Spinal cord (tissue), 9 donors: ENCODE measurements at regions not wholly inside any gene's neighbourhood (a gene's known extent, or its start where the extent isn't known, plus 50 kb on each side); places are given as distances from the start of the nearest gene placed in this dataset.

Experiments
- DNase-seq, 6 donors: peaks; one replicate each; pipeline versions ENCODE4 v3.0.0 to v3.0.0-alpha.2; 2013 to 2015; ENCODE audit warnings: low spot score in 6 of 6, low read depth in 4 of 6
- H3K27ac ChIP-seq: one replicate; pipeline ENCODE4 v1.5.1; 2013; ENCODE audit warnings: low read depth, low read length, control low read depth
- H3K27me3 ChIP-seq: one replicate; pipeline ENCODE4 v1.6.1; 2013; ENCODE audit warnings: low read length; ENCODE audit not compliant: control insufficient read depth, insufficient read depth
- H3K36me3 ChIP-seq: one replicate; pipeline ENCODE4 v1.6.1; 2013; ENCODE audit warnings: low read length; ENCODE audit not compliant: control insufficient read depth, insufficient read depth
- H3K4me1 ChIP-seq: one replicate; pipeline ENCODE4 v1.6.1; 2013; ENCODE audit warnings: low read length; ENCODE audit not compliant: control insufficient read depth, insufficient read depth
- H3K4me3 ChIP-seq: one replicate; pipeline ENCODE4 v1.5.1; 2013; ENCODE audit warnings: low read depth, low read length, control low read depth
- H3K9me3 ChIP-seq: one replicate; pipeline ENCODE4 v1.6.1; 2013; ENCODE audit warnings: low read length; ENCODE audit not compliant: control insufficient read depth, insufficient read depth
- WGBS: methylation state at CpG from one replicate; pipeline ENCODE4 v1.1.5; 2013; ENCODE audit warnings: missing lambda C conversion rate; ENCODE audit not compliant: insufficient coverage; 5-methylcytosine and 5-hydroxymethylcytosine counted together
- donor health status: healthy.

DNA sequence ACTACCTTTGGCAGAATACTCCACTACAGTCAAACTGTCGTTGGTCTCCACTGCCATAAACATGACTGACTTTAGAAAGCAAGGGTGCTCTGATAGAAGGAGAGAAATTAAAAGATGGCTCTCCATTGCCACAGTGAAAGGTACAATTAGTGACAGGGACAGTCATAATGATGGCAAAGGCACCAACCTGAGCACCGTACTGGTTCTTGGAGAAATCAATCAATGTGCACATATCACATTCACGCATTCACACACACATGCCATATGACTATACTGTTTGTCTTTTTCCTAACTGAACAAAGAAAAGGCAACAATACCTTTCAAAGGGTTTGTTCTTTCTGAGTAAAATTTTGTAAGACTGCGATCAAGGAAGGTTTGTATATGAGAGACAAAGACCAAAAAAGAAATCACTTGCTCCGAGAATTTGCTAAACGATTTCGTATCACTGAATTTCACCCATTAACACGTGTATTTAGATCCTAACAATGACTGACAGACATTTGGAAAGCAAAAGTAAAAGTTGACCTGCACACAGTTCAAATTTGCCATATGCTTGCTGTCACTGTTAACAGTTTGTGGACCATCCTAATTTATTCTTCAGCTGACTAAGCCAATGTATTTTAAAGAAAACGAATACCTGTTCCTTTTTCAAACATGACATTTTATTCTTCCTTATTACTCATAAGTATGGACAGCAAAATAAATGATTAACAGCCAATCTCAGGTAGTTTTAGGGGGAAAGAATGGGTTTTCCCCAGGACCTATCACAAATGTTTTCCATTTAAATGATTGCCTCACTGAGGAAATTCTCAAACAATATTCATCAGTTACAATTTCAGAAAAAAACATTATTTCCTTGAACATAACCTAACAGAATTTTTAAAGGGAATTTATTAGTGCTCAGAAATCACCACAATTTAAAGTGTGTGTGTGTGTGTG is 644.4 kb downstream of the ZEB2 start:
- DNase-seq = peak in 1 of 6 donors; percentile 16
- 68% methylated on average over 2 of the region's 9 CpGs for WGBS
- no peak overlapping the region for H3K4me3 ChIP-seq
- no peaks in the 10 kb centered on the region for H3K27me3 ChIP-seq
- H3K27ac ChIP-seq = no peak overlapping the region
- H3K9me3 ChIP-seq = peaks cover 3% of the 10 kb centered on the region
- H3K4me1 ChIP-seq = no peaks in the 10 kb centered on the region
- no peaks in the 10 kb centered on the region for H3K36me3 ChIP-seq

DNA sequence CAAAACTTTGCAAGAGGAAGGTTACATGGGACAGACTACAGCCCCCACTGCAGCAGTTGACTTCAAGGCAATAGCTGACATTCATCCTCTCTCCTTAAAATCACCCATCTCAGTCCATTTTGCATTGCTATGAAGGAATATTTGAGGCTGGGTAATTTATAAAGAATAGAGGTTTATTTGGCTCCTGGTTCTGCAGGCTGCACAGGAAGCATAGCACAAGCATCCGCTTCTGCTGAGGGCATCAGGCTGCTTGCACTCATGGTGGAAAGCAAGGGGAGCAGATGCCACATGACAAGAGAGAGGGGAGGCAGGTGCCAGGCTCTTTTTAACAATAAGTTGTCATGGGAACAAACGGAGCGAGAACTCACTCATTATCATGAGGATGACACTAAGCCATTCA is 646.0 kb downstream of the ZEB2 start:
- H3K4me3 ChIP-seq = no peak overlapping the region
- peaks cover 5% of the 10 kb centered on the region for H3K9me3 ChIP-seq
- H3K27me3 ChIP-seq = no peaks in the 10 kb centered on the region
- no peaks in the 10 kb centered on the region for H3K4me1 ChIP-seq
- H3K36me3 ChIP-seq = no peaks in the 10 kb centered on the region
- WGBS = 100% methylated on average over 1 of the region's 3 CpGs
- no peak overlapping the region for H3K27ac ChIP-seq
- DNase-seq = no peak

DNA sequence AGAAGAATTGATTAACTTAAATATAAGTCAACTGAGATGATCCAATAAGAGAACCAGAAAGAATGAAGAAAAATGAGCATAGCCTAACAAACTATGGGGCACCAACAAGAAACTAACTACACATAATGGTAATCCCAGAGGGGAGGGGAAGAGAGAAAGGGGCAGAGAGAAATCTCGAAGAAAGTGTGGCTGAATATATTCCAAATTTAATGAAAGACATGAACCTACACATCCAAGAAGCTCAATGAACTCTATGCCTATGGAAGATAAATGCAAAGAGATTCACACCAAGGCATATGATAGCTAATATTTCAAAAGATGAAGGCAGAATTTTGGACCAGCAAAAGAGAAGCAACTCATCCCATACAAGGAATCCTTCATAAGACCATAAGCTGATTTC is 649.2 kb downstream of the ZEB2 start:
- peaks cover 7% of the 10 kb centered on the region for H3K9me3 ChIP-seq
- DNase-seq = no peak
- H3K27ac ChIP-seq = no peak overlapping the region
- H3K27me3 ChIP-seq = no peaks in the 10 kb centered on the region
- H3K4me3 ChIP-seq = no peak overlapping the region
- no peaks in the 10 kb centered on the region for H3K36me3 ChIP-seq
- WGBS = no CpG with 5 or more reads among the region's 1 CpG
- H3K4me1 ChIP-seq = no peaks in the 10 kb centered on the region

DNA sequence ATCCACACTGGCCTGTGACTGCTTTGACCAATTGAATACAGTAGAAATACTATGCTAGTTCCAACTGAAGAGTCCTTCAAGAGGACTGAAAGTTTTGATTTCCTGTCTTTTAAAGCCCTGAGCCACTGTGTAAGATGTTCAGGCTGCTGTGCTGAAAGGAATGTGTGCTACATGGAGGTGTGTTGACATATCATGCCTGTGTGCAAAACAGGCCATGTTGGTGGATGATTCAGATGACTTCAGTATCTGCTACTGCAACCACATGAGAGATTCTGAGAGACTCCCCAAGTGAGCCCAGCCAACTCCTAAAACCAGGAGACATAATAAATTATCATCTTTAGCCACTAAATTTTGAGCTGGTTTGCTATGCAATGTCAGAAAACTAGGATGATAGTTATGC is 662.9 kb downstream of the ZEB2 start:
- no peak overlapping the region for H3K4me3 ChIP-seq
- H3K27me3 ChIP-seq = no peaks in the 10 kb centered on the region
- no peaks in the 10 kb centered on the region for H3K9me3 ChIP-seq
- DNase-seq = no peak
- no peaks in the 10 kb centered on the region for H3K36me3 ChIP-seq
- H3K27ac ChIP-seq = no peak overlapping the region
- H3K4me1 ChIP-seq = no peaks in the 10 kb centered on the region

- DNase-seq = peak in 1 of 6 donors; percentile 37
- Histone ChIP-seq H3K27me3 (no peaks in the 10 kb centered on the region), H3K36me3 (no peaks in the 10 kb centered on the region), H3K4me1 (no peaks in the 10 kb centered on the region), H3K27ac (no peak overlapping the region), H3K4me3 (no peak overlapping the region), H3K9me3 (no peaks in the 10 kb centered on the region)
- WGBS = 11% methylated on average over 3 of the region's 4 CpGs
Observed at GRCh38 chr2:143852759-143853158, 667.2 kb downstream of the ZEB2 start.

GRCh38 chr2:143850084-143850483 is 669.8 kb downstream of the ZEB2 start:
- no peaks in the 10 kb centered on the region for H3K27me3 ChIP-seq
- H3K4me3 ChIP-seq = no peak overlapping the region
- H3K4me1 ChIP-seq = no peaks in the 10 kb centered on the region
- no peaks in the 10 kb centered on the region for H3K9me3 ChIP-seq
- 100% methylated on average over 1 of the region's 3 CpGs for WGBS
- DNase-seq = no peak
- H3K36me3 ChIP-seq = no peaks in the 10 kb centered on the region
- no peak overlapping the region for H3K27ac ChIP-seq

DNA sequence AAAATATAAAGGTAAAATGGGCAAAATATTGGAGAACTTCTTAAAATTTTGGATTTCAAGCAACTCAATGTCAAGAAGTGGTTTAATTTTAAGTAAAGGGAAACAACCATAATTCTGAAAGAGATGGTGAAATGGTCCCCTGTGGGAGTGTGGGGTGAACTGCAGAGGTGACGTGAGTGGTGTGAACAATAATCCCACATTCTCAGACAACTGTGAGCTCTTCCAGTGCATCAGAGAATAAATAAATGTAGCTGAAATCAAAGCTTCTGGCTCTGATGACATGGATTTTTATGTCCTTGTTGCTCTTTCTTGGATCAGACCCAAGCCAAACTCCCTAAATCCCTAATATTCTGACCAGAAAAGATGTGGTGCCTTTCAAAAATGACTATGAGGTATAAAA is 672.7 kb downstream of the ZEB2 start:
- Histone ChIP-seq H3K27ac (no peak overlapping the region), H3K36me3 (no peaks in the 10 kb centered on the region), H3K4me1 (no peaks in the 10 kb centered on the region), H3K9me3 (no peaks in the 10 kb centered on the region), H3K4me3 (no peak overlapping the region), H3K27me3 (no peaks in the 10 kb centered on the region)
- no peak for DNase-seq
- no CpG with 5 or more reads among the region's 1 CpG for WGBS

GRCh38 chr2:143844986-143845385 is 674.9 kb downstream of the ZEB2 start:
- no peaks in the 10 kb centered on the region for H3K36me3 ChIP-seq
- no peak overlapping the region for H3K4me3 ChIP-seq
- no peaks in the 10 kb centered on the region for H3K27me3 ChIP-seq
- no peak overlapping the region for H3K27ac ChIP-seq
- H3K4me1 ChIP-seq = no peaks in the 10 kb centered on the region
- no peaks in the 10 kb centered on the region for H3K9me3 ChIP-seq
- 85% methylated on average over 3 of the region's 6 CpGs for WGBS
- DNase-seq = no peak

GRCh38 chr2:143843686-143844085 is 676.2 kb downstream of the ZEB2 start:
- no peak overlapping the region for H3K27ac ChIP-seq
- no peaks in the 10 kb centered on the region for H3K9me3 ChIP-seq
- H3K4me1 ChIP-seq = no peaks in the 10 kb centered on the region
- DNase-seq = no peak
- no peak overlapping the region for H3K4me3 ChIP-seq
- H3K36me3 ChIP-seq = no peaks in the 10 kb centered on the region
- no peaks in the 10 kb centered on the region for H3K27me3 ChIP-seq
- WGBS = 77% methylated on average over 3 of the region's 3 CpGs

- Histone ChIP-seq H3K27ac (no peak overlapping the region), H3K27me3 (no peaks in the 10 kb centered on the region), H3K4me3 (no peak overlapping the region), H3K9me3 (no peaks in the 10 kb centered on the region), H3K36me3 (no peaks in the 10 kb centered on the region), H3K4me1 (no peaks in the 10 kb centered on the region)
- DNase-seq = peak in 1 of 6 donors; percentile 44
- 100% methylated on average over 2 of the region's 2 CpGs for WGBS
Observed at GRCh38 chr2:143842836-143843235, 677.1 kb downstream of the ZEB2 start.
